Neuronal stem cell (in vitro differentiated cells): ENCODE measurements at regions not wholly inside any gene's neighbourhood (a gene's known extent, or its start where the extent isn't known, plus 50 kb on each side); places are given as distances from the start of the nearest gene placed in this dataset.

Experiments used
- DNase-seq: peaks from one replicate; pipeline ENCODE4 v3.0.0-alpha.2; 2013; ENCODE audit warnings: low spot score
- H2AFZ ChIP-seq: one replicate; pipeline ENCODE4 v1.6.1; 2013; ENCODE audit warnings: mild to moderate bottlenecking, low read length, inconsistent platforms
- H2AK5ac ChIP-seq: 2 replicates; pipeline ENCODE4 v1.6.1; 2013; ENCODE audit warnings: low read depth, mild to moderate bottlenecking, inconsistent platforms, low read length, moderate library complexity, mixed read lengths
- H2BK120ac ChIP-seq: 2 replicates; pipeline ENCODE4 v1.6.1; 2013; ENCODE audit warnings: low read depth, mild to moderate bottlenecking, inconsistent platforms, low read length, moderate library complexity, mixed read lengths
- H2BK12ac ChIP-seq: one replicate; pipeline ENCODE4 v1.6.1; 2013; ENCODE audit warnings: low read length, inconsistent platforms
- H2BK15ac ChIP-seq: 2 replicates; pipeline ENCODE4 v1.6.1; 2013; ENCODE audit warnings: mild to moderate bottlenecking, low read length, inconsistent platforms, mixed read lengths
- H2BK5ac ChIP-seq: one replicate; pipeline ENCODE4 v1.6.1; 2013; ENCODE audit warnings: inconsistent platforms, mild to moderate bottlenecking, low read length, moderate library complexity
- H3K14ac ChIP-seq: one replicate; pipeline ENCODE4 v1.6.1; 2013; ENCODE audit warnings: low read length, inconsistent platforms
- H3K18ac ChIP-seq: 2 replicates; pipeline ENCODE4 v1.6.1; 2013; ENCODE audit warnings: low read length, inconsistent platforms
- H3K23ac ChIP-seq: 2 replicates; pipeline ENCODE4 v1.6.1; 2013; ENCODE audit warnings: low read depth, mild to moderate bottlenecking, mixed read lengths, low read length, inconsistent platforms; ENCODE audit not compliant: poor library complexity
- H3K27ac ChIP-seq: replicated peaks from 3 replicates; pipeline ENCODE4 v1.5.1; 2013; ENCODE audit warnings: low read length, inconsistent platforms
- H3K27me3 ChIP-seq, 3 experiments: 2 replicates each; pipeline ENCODE4 v1.6.1; 2013; ENCODE audit warnings: low read length in 3 of 3, mild to moderate bottlenecking in 2 of 3, inconsistent platforms in 1 of 3, low read depth in 1 of 3, mixed read lengths in 1 of 3, moderate library complexity in 1 of 3; ENCODE audit not compliant: control insufficient read depth in 3 of 3, insufficient read depth in 3 of 3
- H3K36me3 ChIP-seq, 2 donors: replicated peaks in 1 of 2; 2 replicates each; pipeline ENCODE4 v1.6.1; 2013; ENCODE audit warnings: low read length in 2 of 2; ENCODE audit not compliant: control insufficient read depth in 2 of 2, insufficient read depth in 2 of 2
- H3K4ac ChIP-seq: 2 replicates; pipeline ENCODE4 v1.6.1; 2013; ENCODE audit warnings: inconsistent platforms, mild to moderate bottlenecking, low read length, moderate library complexity
- H3K4me1 ChIP-seq, 2 donors: 1 replicate in 1 of 2; 2 replicates in 1 of 2; pipeline ENCODE4 v1.6.1; 2013; ENCODE audit warnings: low read length in 2 of 2, low read depth in 1 of 2; ENCODE audit not compliant: control insufficient read depth in 2 of 2, insufficient read depth in 1 of 2
- H3K4me2 ChIP-seq: one replicate; pipeline ENCODE4 v1.6.1; 2013; ENCODE audit warnings: mild to moderate bottlenecking, low read length, inconsistent platforms; ENCODE audit not compliant: insufficient read depth, poor library complexity, severe bottlenecking
- H3K4me3 ChIP-seq, 2 donors: 2 replicates each; pipeline ENCODE4 v1.5.1; 2013; ENCODE audit warnings: low read length in 2 of 2, mild to moderate bottlenecking in 2 of 2, inconsistent platforms in 1 of 2, moderate library complexity in 1 of 2
- H3K79me1 ChIP-seq: one replicate; pipeline ENCODE4 v1.6.1; 2013; ENCODE audit warnings: low read depth, mild to moderate bottlenecking, inconsistent platforms, low read length, moderate library complexity
- H3K9ac ChIP-seq: one replicate; pipeline ENCODE4 v1.6.1; 2013; ENCODE audit warnings: mild to moderate bottlenecking, low read depth, low read length, inconsistent platforms; ENCODE audit not compliant: poor library complexity
- H3K9me3 ChIP-seq, 2 donors: replicated peaks in 1 of 2; 2 replicates each; pipeline versions ENCODE3 to v1.6.1; 2013; ENCODE audit warnings: low read length in 2 of 2, mild to moderate bottlenecking in 2 of 2, inconsistent platforms in 1 of 2, low read depth in 1 of 2, mixed read lengths in 1 of 2, moderate library complexity in 1 of 2; ENCODE audit not compliant: control insufficient read depth in 2 of 2, insufficient read depth in 1 of 2
- H4K8ac ChIP-seq: one replicate; pipeline ENCODE4 v1.6.1; 2013; ENCODE audit warnings: low read depth, mild to moderate bottlenecking, inconsistent platforms, low read length, moderate library complexity
- H4K91ac ChIP-seq: one replicate; pipeline ENCODE4 v1.6.1; 2013; ENCODE audit warnings: low read length, low read depth, mild to moderate bottlenecking, inconsistent platforms; ENCODE audit not compliant: poor library complexity
- WGBS, 2 donors: extraction: QIAGEN DNeasy Blood & Tissue Kit; methylation state at CpG; one replicate each; pipeline ENCODE4 v1.1.7; 2013; ENCODE audit warnings: missing lambda C conversion rate in 2 of 2, mixed read lengths in 1 of 2; ENCODE audit not compliant: insufficient read length in 2 of 2, insufficient replicate concordance in 1 of 2; ENCODE audit errors: extremely low coverage in 2 of 2; 5-methylcytosine and 5-hydroxymethylcytosine counted together

GRCh38 chr12:115657081-115658013 is 620.1 kb downstream of the MED13L start:
- no peak overlapping the region for H4K91ac ChIP-seq
- no peak overlapping the region for H3K18ac ChIP-seq
- H3K27me3 ChIP-seq: no peaks in the 10 kb centered on the region
- no peak overlapping the region for H4K8ac ChIP-seq
- no peaks in the 10 kb centered on the region for H3K79me1 ChIP-seq
- no peak overlapping the region for H2BK12ac ChIP-seq
- H3K4me2 ChIP-seq: no peak overlapping the region
- H3K4me1 ChIP-seq: peaks cover 0 to 3% of the 10 kb centered on the region in 2 donors
- H3K36me3 ChIP-seq: no peaks in the 10 kb centered on the region
- no peaks in the 10 kb centered on the region for H3K9me3 ChIP-seq
- H2BK5ac ChIP-seq: no peak overlapping the region
- no peak for DNase-seq
- H3K27ac ChIP-seq: no peak overlapping the region
- H3K9ac ChIP-seq: no peak overlapping the region
- H3K23ac ChIP-seq: no peak overlapping the region
- H3K14ac ChIP-seq: no peak overlapping the region
- no CpG with 5 or more reads among the region's 7 CpGs for WGBS, 2 donors
- no peak overlapping the region for H3K4ac ChIP-seq
- no peak overlapping the region for H2AK5ac ChIP-seq
- H2BK15ac ChIP-seq: no peak overlapping the region
- H3K4me3 ChIP-seq: no peak overlapping the region
- no peak overlapping the region for H2AFZ ChIP-seq
- no peak overlapping the region for H2BK120ac ChIP-seq

GRCh38 chr12:115650026-115650425 is 627.5 kb downstream of the MED13L start:
- no peak overlapping the region for H4K8ac ChIP-seq
- H3K4me2 ChIP-seq: no peak overlapping the region
- no peaks in the 10 kb centered on the region for H3K36me3 ChIP-seq
- H2BK15ac ChIP-seq: no peak overlapping the region
- H4K91ac ChIP-seq: no peak overlapping the region
- H2AK5ac ChIP-seq: no peak overlapping the region
- no peaks in the 10 kb centered on the region for H3K27me3 ChIP-seq
- no peak overlapping the region for H3K23ac ChIP-seq
- no peak overlapping the region for H3K9ac ChIP-seq
- H2BK5ac ChIP-seq: no peak overlapping the region
- WGBS, 2 donors: no CpG with 5 or more reads among the region's 10 CpGs
- no peak overlapping the region for H3K18ac ChIP-seq
- DNase-seq: no peak
- H3K9me3 ChIP-seq: no peaks in the 10 kb centered on the region
- no peaks in the 10 kb centered on the region for H3K79me1 ChIP-seq
- no peak overlapping the region for H3K14ac ChIP-seq
- H3K4me3 ChIP-seq: no peak overlapping the region
- H2BK12ac ChIP-seq: no peak overlapping the region
- no peak overlapping the region for H3K4ac ChIP-seq
- no peaks in the 10 kb centered on the region for H3K4me1 ChIP-seq
- H2AFZ ChIP-seq: no peak overlapping the region
- no peak overlapping the region for H3K27ac ChIP-seq
- H2BK120ac ChIP-seq: no peak overlapping the region

- Histone ChIP-seq H2BK15ac (no peak overlapping the region), H2BK120ac (no peak overlapping the region), H3K9ac (no peak overlapping the region), H3K27ac (no peak overlapping the region), H3K23ac (no peak overlapping the region), H2BK12ac (no peak overlapping the region), H2AFZ (no peak overlapping the region), H3K4me2 (no peak overlapping the region), H3K4ac (no peak overlapping the region), H3K14ac (no peak overlapping the region), H3K79me1 (no peaks in the 10 kb centered on the region), H4K91ac (no peak overlapping the region), H3K4me3 (no peak overlapping the region), H2BK5ac (no peak overlapping the region), H4K8ac (no peak overlapping the region), H3K9me3 (no peaks in the 10 kb centered on the region), H3K18ac (no peak overlapping the region), H2AK5ac (no peak overlapping the region), H3K4me1 (no peaks in the 10 kb centered on the region), H3K27me3 (no peaks in the 10 kb centered on the region), H3K36me3 (no peaks in the 10 kb centered on the region)
- no CpG with 5 or more reads among the region's 1 CpG for WGBS, 2 donors
- DNase-seq: no peak
Observed at GRCh38 chr12:115648463-115648862, 629.0 kb downstream of the MED13L start.

- WGBS, 2 donors: no CpG with 5 or more reads among the region's 2 CpGs
- H3K79me1 ChIP-seq: no peaks in the 10 kb centered on the region
- no peaks in the 10 kb centered on the region for H3K9me3 ChIP-seq
- H3K4me3 ChIP-seq: no peak overlapping the region
- H2AK5ac ChIP-seq: no peak overlapping the region
- H3K27me3 ChIP-seq: no peaks in the 10 kb centered on the region
- H4K91ac ChIP-seq: no peak overlapping the region
- no peak overlapping the region for H3K14ac ChIP-seq
- H2AFZ ChIP-seq: no peak overlapping the region
- no peak overlapping the region for H3K9ac ChIP-seq
- no peak overlapping the region for H3K4ac ChIP-seq
- no peak overlapping the region for H4K8ac ChIP-seq
- H3K36me3 ChIP-seq: no peaks in the 10 kb centered on the region
- H3K23ac ChIP-seq: no peak overlapping the region
- H2BK120ac ChIP-seq: no peak overlapping the region
- no peak overlapping the region for H3K4me2 ChIP-seq
- no peak overlapping the region for H2BK5ac ChIP-seq
- no peak overlapping the region for H2BK15ac ChIP-seq
- no peak overlapping the region for H3K18ac ChIP-seq
- no peaks in the 10 kb centered on the region for H3K4me1 ChIP-seq
- no peak overlapping the region for H3K27ac ChIP-seq
- DNase-seq: no peak
- no peak overlapping the region for H2BK12ac ChIP-seq
Observed at GRCh38 chr12:115646210-115646609, 631.3 kb downstream of the MED13L start.
